ENCODE measurements at regions not wholly inside any gene's neighbourhood (a gene's known extent, or its start where the extent isn't known, plus 50 kb on each side); places are given as distances from the start of the nearest gene placed in this dataset.

DNA sequence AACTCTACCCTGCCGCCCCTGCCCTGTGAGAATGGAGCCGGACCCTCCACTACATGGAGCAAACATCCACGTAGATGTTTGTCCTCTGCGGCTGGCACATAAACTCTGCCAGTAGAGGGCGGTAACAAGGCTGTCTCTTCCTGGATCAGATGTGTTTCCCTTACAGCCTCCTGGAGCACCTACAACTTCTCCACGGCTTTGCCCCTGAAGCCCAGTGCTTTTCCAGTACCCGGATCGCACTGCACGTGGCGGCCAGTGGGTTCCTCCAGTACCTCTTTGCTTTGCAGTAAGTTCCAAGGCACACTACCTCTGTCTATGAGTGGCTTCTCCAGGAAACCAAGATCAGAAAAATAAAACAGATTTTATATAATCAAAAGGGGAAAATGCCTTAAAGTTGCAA lies 651.3 kb downstream of the DCDC2C start:
- no peaks in the 10 kb centered on the region for H3K4me1 ChIP-seq (ENCODE audit: control insufficient read depth, low read length)
- H3K4me3 ChIP-seq (ENCODE audit: low read length) = no peak overlapping the region
- H3K9me2 ChIP-seq (replicated peaks; ENCODE audit: control insufficient read depth, low read length) = no peaks in the 10 kb centered on the region
- H3K27ac ChIP-seq (ENCODE audit: low read depth, low read length) = no peak overlapping the region
- TF ChIP-seq, protein P1, sequence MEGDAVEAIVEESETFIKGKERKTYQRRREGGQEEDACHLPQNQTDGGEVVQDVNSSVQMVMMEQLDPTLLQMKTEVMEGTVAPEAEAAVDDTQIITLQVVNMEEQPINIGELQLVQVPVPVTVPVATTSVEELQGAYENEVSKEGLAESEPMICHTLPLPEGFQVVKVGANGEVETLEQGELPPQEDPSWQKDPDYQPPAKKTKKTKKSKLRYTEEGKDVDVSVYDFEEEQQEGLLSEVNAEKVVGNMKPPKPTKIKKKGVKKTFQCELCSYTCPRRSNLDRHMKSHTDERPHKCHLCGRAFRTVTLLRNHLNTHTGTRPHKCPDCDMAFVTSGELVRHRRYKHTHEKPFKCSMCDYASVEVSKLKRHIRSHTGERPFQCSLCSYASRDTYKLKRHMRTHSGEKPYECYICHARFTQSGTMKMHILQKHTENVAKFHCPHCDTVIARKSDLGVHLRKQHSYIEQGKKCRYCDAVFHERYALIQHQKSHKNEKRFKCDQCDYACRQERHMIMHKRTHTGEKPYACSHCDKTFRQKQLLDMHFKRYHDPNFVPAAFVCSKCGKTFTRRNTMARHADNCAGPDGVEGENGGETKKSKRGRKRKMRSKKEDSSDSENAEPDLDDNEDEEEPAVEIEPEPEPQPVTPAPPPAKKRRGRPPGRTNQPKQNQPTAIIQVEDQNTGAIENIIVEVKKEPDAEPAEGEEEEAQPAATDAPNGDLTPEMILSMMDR (IDR thresholded peaks at IDR 0.05; ENCODE audit: low read depth, low read length, poor library complexity, severe bottlenecking) = peak; percentile 74
- TF ChIP-seq EZH2phosphoT487 (IDR thresholded peaks at IDR 0.05; ENCODE audit: borderline replicate concordance, low read length) = no peak
- H3K9me3 ChIP-seq (ENCODE audit: control insufficient read depth, insufficient read depth, low read length) = no peaks in the 10 kb centered on the region
- H3F3A ChIP-seq (ENCODE audit: control insufficient read depth, insufficient read depth) = no peaks in the 10 kb centered on the region
- no peak overlapping the region for H3K4me2 ChIP-seq (ENCODE audit: low read length)
- H3K36me3 ChIP-seq (ENCODE audit: control insufficient read depth, low read length) = no peaks in the 10 kb centered on the region
- H4K20me1 ChIP-seq (ENCODE audit: control insufficient read depth, insufficient read depth, low read depth, low read length) = no peaks in the 10 kb centered on the region
- no peaks in the 10 kb centered on the region for H3K27me3 ChIP-seq (ENCODE audit: control insufficient read depth, low read length)
- no peaks in the 10 kb centered on the region for H3K79me2 ChIP-seq (ENCODE audit: control insufficient read depth, low read length)

DNA sequence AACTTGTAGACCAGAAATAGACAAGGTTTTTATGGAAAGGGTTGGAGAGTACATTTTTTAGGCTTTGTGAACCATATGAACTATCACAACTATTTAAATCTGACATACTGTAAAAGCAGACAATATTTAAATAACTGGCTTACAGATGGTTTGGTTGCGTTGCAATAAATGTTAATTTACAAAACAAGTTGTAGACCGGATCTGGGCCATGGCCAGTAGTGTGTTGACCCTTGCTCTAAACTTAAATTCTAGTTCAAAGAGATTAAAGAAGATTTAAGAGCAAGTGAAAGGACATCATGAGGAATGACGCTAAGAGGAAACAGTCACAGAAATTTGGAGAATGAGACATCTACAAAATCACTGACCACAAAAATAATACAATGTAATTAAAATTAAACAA lies 652.7 kb downstream of the DCDC2C start:
- H3K9me3 ChIP-seq (ENCODE audit: control insufficient read depth, insufficient read depth, low read length) = no peaks in the 10 kb centered on the region
- TF ChIP-seq, protein P1 (IDR thresholded peaks at IDR 0.05; ENCODE audit: low read depth, low read length, poor library complexity, severe bottlenecking) = no peak
- TF ChIP-seq EZH2phosphoT487 (IDR thresholded peaks at IDR 0.05; ENCODE audit: borderline replicate concordance, low read length) = no peak
- no peaks in the 10 kb centered on the region for H3K9me2 ChIP-seq (replicated peaks; ENCODE audit: control insufficient read depth, low read length)
- H3K4me3 ChIP-seq (ENCODE audit: low read length) = no peak overlapping the region
- H3K4me1 ChIP-seq (ENCODE audit: control insufficient read depth, low read length) = no peaks in the 10 kb centered on the region
- no peaks in the 10 kb centered on the region for H3K36me3 ChIP-seq (ENCODE audit: control insufficient read depth, low read length)
- H3K27ac ChIP-seq (ENCODE audit: low read depth, low read length) = no peak overlapping the region
- H3K4me2 ChIP-seq (ENCODE audit: low read length) = no peak overlapping the region
- no peaks in the 10 kb centered on the region for H3K79me2 ChIP-seq (ENCODE audit: control insufficient read depth, low read length)
- H3F3A ChIP-seq (ENCODE audit: control insufficient read depth, insufficient read depth) = no peaks in the 10 kb centered on the region
- no peaks in the 10 kb centered on the region for H3K27me3 ChIP-seq (ENCODE audit: control insufficient read depth, low read length)
- H4K20me1 ChIP-seq (ENCODE audit: control insufficient read depth, insufficient read depth, low read depth, low read length) = no peaks in the 10 kb centered on the region

DNA sequence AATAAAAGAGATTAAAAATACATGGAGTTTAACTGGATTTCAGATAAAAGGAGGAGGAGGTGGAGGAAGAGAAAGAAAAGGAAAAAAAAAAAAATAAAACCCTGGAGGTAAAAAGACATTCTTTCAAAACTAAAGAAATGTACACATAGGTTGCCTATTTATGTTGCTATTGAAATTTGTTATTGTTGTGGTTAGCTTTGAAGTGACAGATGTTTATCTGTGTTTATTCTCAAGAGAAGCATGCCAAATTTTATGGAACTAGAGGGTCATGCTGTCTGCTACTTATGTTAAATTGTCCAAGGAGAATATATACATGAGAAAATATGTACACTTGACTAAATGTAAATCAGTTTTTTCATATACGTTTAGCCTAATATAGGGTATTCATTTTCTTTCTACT lies 653.2 kb downstream of the DCDC2C start:
- no peaks in the 10 kb centered on the region for H3K79me2 ChIP-seq (ENCODE audit: control insufficient read depth, low read length)
- H3K9me2 ChIP-seq (replicated peaks; ENCODE audit: control insufficient read depth, low read length) = no peaks in the 10 kb centered on the region
- no peak for TF ChIP-seq EZH2phosphoT487 (IDR thresholded peaks at IDR 0.05; ENCODE audit: borderline replicate concordance, low read length)
- TF ChIP-seq, protein P1 (IDR thresholded peaks at IDR 0.05; ENCODE audit: low read depth, low read length, poor library complexity, severe bottlenecking) = no peak
- H3K4me2 ChIP-seq (ENCODE audit: low read length) = no peak overlapping the region
- H4K20me1 ChIP-seq (ENCODE audit: control insufficient read depth, insufficient read depth, low read depth, low read length) = no peaks in the 10 kb centered on the region
- no peaks in the 10 kb centered on the region for H3K36me3 ChIP-seq (ENCODE audit: control insufficient read depth, low read length)
- H3F3A ChIP-seq (ENCODE audit: control insufficient read depth, insufficient read depth) = no peaks in the 10 kb centered on the region
- H3K27ac ChIP-seq (ENCODE audit: low read depth, low read length) = no peak overlapping the region
- no peak overlapping the region for H3K4me3 ChIP-seq (ENCODE audit: low read length)
- no peaks in the 10 kb centered on the region for H3K9me3 ChIP-seq (ENCODE audit: control insufficient read depth, insufficient read depth, low read length)
- H3K27me3 ChIP-seq (ENCODE audit: control insufficient read depth, low read length) = no peaks in the 10 kb centered on the region
- H3K4me1 ChIP-seq (ENCODE audit: control insufficient read depth, low read length) = no peaks in the 10 kb centered on the region

DNA sequence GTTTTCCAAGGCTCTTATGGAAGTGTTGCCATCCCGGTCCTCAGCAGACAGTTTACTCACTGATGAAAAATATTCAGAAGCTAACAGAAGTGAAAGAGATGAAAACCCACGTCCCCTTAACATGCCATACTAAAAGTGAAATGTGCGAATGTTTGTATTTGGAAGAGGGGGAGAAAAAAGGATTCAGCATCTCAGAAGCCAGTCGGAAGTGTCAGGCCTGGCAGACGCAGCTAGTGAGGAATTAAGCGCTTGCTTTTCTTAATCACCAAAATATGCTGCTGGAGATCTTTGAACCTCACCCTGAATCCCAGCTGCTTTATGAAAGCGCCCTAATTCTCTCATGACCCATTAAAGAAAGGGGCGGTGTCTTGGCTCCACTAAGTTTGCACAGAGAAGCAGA lies 653.7 kb downstream of the DCDC2C start:
- Histone ChIP-seq H3F3A (ENCODE audit: control insufficient read depth, insufficient read depth) (no peaks in the 10 kb centered on the region), H3K27me3 (ENCODE audit: control insufficient read depth, low read length) (no peaks in the 10 kb centered on the region), H3K27ac (ENCODE audit: low read depth, low read length) (no peak overlapping the region), H3K36me3 (ENCODE audit: control insufficient read depth, low read length) (no peaks in the 10 kb centered on the region), H3K79me2 (ENCODE audit: control insufficient read depth, low read length) (no peaks in the 10 kb centered on the region), H3K4me1 (ENCODE audit: control insufficient read depth, low read length) (no peaks in the 10 kb centered on the region), H3K9me3 (ENCODE audit: control insufficient read depth, insufficient read depth, low read length) (no peaks in the 10 kb centered on the region), H3K9me2 (replicated peaks; ENCODE audit: control insufficient read depth, low read length) (no peaks in the 10 kb centered on the region), H4K20me1 (ENCODE audit: control insufficient read depth, insufficient read depth, low read depth, low read length) (no peaks in the 10 kb centered on the region), H3K4me2 (ENCODE audit: low read length) (no peak overlapping the region), H3K4me3 (ENCODE audit: low read length) (no peak overlapping the region)
- no peak for TF ChIP-seq EZH2phosphoT487 (IDR thresholded peaks at IDR 0.05; ENCODE audit: borderline replicate concordance, low read length)
- TF ChIP-seq, protein P1 (IDR thresholded peaks at IDR 0.05; ENCODE audit: low read depth, low read length, poor library complexity, severe bottlenecking) = no peak
